ENCODE measurements at regions not wholly inside any gene's neighbourhood (a gene's known extent, or its start where the extent isn't known, plus 50 kb on each side); places are given as distances from the start of the nearest gene placed in this dataset.

DNA sequence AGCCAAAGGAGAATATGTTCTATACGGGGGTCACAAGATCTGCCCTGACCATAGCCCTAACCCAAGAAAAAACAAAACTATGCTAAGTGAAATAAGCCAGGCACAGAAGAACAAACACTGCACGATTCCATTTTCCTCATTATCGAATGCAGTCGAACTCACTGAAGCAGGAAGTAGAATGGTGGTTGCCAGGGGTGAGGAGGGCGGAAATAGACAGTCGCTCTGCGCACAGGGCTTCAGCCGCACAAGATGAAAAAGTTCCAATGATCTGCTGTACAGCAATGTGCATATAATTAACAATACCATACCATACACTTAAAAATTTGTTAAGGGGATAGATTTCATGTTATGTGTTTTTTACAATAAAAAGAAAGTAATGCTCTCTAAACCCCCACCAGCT is 257.7 kb downstream of the TXNL1 start:
- no peak for DNase-seq

DNA sequence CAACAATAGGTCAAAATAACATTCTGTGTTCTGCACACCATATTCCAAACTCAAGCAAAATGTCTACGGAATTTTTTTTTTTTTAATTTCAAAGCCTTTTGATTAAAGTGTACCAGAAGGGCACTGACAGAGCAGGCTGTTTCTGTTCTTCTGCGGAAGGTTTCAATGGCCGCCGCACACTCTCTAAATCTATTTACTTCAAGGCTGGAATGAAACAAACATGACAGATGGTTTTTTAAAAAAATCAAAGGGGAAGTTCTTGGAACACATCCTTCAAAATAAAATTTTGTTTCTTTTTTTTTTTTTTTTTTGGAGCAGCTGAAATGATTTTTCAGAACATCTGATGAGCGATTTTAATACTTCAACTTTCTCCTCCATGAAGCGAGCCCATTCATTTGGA is 259.1 kb downstream of the TXNL1 start:
- peak in 1 of 51 donors; percentile 1 for DNase-seq

DNA sequence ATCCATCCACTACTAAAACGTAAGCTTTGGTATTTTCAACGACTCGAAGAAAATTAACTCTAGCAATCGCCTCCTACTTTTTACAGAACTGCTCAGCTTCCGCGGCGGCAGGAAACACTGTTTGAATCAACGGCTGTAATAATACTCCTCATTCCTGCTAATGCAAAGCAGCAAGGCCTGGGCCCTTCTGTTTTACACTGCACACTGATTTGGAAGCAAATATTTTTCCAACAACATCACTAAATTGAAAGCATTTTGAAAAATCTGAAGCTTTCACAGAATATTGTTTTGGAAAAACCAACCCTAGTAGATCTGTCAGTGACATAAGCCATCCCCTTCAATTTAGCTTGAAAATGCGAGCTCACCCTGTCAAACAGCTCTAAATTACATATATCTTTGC is 261.2 kb downstream of the TXNL1 start:
- DNase-seq: no peak

DNA sequence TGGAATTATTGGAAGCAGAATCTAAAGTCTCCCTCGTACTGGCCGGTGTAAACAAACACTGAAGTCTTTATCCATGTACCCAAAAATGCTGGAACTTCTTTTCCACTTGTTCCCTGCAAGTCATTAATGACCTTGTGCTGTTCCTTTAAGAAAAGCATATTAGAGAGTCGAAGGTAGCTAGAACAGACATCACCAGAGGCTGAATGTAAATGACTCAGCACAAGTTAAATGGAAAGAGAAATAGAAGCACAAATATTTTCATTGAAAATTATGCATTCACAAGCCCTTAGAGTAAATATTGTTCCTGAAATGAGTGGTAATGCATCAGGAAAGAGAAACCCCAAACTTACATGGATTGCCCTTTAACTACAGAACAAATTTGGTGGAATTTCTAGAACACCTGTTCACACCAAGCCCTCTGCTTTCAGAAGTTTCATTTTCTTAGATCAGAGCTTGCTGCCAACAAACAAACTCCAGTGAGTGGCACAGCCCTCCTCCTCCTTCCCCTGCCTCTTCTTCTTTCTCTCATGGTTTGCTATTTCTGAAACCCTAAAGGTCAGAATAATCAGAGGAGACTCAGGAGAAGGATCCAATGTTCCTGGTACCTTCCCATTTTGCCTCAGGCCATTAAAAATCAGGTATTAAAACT is 264.3 kb downstream of the TXNL1 start:
- DNase-seq: no peak

DNA sequence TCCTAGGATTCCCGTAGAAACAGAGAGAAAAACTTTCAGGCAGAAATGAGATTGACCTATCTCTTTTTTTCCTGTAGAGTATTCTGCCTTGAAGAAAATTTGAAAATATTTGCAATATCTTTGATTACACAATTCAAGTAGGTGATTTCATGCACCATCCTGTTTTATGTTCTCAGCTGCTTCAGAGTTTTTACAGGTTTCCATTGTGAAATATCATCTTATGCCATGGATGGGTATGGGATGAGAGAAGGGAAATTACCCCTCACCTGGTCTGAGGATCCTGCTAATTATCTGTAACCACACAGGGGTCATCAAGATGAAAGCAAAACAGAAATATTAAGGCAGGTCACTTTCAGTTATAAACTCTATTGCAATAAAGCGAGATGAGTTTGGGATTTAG is 264.8 kb downstream of the TXNL1 start:
- no peak for DNase-seq

DNA sequence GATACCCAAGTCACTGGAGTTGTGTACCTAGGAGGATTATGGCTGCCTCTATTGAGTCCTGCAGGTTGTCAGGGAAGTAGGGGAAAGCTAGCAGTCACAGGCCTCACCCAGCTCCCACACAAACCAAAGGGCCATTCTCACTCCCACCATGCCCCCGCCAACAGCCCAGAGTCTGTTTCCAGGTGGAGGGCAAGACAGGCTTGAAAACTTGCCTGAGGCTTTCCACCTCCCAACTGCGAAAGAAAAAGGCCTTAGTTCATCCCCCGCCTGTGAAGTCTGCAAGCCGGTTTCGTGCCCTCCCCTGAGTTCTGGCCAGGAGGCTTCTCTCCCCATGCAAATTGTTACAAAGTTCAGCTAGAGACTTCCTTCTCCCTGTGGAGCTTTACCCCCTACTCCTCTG is 270.3 kb downstream of the TXNL1 start:
- DNase-seq: no peak

DNA sequence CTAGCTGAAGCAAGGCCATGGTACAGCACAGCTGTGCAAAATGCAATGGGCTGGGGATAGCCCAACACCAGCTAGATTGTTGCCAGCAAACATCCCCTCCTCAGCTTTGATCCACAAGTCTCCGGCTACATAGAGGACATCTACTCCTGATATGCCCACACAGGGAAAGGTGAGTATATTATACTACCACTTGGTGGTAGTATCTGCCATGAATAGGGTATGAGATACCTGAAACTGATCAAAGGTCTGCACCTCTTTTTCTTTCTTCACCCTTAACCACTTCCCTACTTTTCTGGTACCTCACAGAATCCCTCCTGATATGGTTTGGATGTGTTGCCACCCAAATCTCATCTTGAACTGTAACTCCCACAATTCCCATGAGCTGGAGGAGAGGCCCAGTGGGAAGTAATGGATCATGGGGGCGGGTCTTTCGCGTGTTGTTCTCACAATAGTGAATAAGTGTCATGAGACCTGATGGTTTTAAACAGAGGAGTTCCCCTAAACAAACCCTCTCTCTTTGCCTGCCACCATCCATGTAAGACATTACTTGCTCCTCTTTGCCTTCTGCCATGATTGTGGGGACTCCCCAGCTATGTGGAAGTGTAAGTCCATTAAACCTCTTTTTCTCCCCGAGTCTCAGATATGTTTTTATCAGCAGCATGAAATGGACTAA is 279.6 kb downstream of the TXNL1 start:
- DNase-seq: no peak

DNA sequence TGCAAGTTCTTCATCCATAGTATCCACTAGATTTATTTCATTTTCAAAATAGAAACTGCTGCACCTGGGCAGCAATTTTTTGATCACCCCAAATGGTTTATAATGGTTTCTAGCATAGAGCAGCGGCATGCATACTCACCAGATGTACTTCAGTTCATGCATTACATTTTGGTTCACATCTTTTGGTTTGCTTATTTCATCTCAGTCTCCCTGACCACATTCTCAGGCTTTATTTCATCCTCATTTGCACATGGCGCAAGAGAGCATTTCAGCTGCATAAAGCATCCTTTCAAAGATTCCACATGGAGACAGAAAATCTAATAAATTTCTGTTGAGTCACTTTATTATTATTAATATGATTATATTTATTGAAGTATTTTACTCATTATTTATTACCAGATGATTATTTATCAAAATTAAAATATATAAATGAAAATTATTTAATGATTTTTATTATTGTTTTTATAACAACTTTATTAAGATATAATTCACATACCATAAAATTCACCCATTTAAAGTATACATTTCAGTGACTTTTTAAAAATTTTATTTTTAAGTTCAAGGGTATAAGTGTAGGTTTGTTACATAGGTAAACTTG is 284.6 kb downstream of the TXNL1 start:
- DNase-seq: no peak

DNA sequence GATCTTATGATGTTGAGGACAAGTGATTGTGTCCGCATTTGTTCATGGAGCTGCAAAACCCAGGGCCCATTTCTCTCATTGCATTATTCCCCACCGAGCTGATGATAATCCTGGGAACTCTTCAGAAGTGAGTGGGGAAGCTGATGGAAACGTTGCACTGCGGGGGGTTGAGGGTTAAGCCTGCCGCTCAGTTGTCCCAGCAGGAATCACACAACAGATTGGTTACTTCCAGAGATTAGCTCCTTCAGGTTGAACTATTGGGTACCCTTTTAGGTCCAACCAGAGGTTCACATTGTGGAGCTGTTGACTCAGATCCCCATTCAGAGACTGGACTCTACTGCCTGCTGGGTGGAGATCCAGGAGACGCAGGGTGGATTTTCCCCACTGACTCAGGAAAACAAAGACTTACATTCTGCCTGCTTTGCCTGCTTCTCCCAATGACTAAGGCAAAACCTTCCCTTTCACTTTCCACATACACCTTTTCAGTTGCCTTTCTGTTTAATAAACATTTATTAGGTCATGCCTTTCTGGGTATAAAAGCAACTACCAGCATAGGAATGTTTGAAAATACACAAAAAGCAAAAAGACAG is 286.4 kb downstream of the TXNL1 start:
- no peak for DNase-seq

DNA sequence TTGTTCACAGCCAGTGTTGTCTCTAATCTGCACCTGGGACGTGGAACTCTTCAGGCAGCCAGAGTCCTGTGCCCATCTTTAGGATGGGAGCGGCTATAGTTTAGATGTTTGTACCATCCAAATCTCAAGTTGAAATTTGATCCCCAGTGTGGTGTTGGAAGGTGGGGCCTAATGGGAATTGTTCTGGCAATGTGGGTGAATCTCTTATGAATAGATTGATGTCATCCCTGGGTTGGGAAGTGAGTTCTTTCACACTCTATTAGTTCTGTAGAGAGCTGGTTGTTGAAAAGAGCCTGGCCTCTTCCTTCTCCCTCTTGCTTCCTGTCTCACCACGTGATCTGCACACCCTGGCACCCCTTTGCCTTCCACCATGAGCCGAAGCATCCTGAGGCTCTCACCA is 300.9 kb downstream of the TXNL1 start:
- no peak for DNase-seq

DNA sequence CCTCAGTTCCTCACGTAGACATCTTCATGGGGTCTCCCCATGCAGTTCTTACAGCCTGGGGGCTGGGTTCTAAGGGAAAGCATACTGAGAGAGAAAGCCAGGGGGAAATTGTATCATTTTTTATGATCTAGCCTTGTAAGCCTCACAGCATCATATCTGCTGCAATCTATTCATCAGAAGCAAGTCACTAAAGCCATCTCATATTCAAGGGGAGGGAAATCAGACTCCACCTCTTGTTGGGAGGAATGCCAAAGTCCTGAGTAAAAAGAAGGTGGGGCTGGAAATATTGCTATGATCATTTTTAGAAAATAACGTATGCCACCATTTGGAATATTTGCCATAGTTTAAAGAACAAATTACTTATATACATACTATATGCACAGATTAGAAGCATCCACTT is 304.6 kb downstream of the TXNL1 start:
- no peak for DNase-seq

DNA sequence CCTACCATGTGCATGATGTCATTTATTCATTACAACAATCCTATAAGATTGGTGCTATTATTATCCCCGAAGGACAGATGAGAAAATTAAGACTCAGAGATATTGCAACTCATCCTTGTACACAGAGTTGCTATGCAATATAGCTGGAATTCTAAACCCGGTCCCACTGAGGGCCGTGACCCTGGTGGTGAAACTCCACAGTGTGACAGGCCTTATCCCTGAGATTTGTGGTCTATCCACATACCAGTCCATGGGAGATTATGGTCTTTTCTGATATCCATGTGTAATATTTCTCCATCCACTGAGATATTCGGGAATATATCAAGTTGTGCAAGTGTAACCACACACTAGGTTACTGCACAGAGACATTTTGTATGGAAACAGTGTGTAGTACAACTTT is 305.2 kb downstream of the TXNL1 start:
- no peak for DNase-seq

DNA sequence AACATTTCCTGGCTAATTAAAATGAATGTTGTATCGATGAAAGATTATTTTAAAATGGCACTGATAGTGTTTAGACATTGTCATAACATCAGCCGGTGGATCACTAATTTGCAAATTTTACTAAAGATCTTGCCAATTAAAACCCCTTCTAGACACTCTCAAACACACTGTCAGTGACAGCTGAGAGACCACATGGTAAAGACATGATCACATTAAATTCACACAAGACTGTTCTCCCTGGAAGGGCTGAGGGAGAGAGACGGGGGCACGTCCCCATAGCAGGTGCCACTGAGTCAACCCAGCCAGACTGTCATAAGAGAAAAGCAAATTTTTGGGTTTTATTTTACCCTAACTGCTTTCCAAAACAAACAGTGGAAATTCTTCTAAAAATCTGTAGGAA is 306.0 kb downstream of the TXNL1 start:
- DNase-seq: no peak

DNA sequence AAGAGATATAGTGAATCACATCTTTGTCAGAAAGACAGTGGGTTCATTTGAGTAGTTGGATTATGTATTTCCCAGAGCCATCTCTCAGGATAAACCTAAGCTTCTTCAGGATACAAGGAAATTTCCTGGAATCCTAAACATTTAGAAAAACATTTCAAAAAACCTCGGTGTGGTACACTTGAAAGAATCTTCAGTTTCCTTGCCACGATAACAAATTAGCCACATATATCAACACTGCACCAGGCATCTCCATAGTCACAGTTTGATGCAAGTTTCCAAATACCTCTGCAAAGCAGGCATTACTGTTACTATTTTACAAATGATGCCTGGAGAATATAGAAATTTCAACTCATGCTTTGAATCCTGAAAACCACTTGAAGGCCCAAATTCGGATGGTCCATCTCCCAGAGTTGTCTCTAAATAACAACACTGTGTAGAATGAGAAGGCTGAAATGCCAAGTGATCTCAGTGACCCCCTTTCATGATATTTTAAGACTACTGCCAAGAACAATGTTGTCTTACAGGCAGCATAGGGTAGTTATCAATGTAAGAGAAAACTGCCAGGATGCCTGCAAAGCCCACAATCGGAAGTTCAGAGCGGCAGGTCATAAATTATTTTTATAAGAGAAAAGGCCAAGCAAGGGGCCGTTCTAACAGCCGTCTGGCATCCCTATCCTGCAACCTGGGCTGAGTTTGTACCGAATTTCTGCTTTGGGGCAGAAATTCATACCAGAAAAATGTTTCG is 307.9 kb downstream of the TXNL1 start:
- DNase-seq: no peak

DNA sequence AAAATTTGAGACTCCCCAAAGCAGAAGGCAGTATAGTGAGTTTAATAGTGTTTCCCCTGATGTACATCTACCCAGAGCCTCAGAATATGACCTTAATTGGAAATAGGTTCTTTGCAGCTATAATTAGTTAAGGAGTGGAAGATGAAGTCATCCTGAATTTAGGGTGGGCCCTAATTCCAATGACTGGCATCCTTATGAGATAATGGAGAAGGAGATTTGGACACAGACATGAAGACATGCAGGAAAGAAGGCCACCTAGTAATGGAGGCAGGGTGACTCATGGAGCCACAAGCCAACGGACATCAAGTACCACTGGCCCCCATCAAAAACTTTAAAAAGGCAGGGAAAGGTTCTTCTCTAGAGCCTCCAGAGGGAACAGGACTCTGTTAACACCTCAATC is 308.9 kb downstream of the TXNL1 start:
- no peak for DNase-seq

DNA sequence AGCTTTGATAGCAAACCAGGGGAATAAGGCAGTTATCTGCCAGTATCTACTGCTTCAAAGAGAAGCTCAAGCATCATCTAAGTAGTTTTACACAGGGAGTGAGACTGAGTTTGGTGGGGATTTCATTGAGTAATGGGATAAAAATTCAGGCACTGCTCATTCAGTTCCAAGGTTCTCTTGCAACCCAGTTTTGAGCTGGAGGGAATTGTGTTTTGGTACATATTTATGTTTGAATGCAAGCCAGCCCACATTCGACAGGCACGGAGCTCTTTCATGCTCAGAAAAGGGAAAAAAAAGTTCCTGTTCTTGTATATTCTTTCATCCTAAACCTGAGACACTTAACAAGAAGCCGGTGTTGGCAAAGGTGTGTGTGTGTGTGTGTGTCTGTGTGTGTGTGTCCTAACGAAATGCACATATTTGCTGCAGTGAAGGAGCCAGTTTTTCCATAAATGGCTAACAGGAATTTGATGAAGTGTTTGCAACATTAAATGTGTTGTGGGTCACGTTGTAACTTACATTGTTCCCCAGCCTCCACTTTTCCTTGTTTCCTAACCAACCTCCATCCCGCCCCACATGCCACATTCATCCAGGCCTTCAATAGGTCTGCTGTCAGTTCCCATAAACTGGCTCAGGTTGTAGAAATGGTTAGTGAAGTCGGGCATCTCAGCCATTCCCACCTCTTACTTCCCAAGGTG is 311.1 kb downstream of the TXNL1 start:
- no peak for DNase-seq

DNA sequence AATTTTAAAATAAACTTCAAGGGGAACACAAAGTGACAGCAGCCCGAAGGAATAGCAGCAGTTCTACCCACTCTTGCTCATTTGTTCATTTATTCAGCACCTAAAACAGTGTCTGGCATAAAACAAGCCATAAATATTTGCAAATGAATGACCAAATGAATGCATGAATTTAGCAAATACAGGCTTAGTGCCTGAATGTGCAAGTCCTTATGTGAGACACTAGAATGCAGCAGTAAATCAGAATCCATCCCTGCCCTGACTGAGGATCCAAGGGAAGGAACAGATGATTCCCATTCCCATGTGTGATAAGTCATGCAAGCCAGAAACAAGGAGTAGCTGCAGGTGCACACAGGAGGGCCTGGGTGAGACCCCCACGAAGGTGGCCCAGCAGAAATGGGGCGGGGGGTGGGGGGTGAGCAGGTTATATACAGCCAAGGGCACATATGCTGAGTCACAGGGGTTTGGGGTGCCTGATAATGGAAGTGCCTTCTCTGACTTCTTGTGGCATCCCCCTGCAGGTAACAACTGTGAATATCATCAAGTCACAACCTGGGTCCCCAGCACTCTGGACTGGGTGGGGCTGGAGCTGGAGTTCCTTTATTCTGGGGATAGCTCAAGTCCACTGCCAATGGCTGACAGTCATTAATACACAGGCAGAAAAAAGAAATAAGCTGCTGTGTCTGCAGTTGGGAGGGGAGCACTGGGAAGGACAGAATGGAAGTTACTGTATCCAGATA is 311.9 kb downstream of the TXNL1 start:
- no peak for DNase-seq

DNA sequence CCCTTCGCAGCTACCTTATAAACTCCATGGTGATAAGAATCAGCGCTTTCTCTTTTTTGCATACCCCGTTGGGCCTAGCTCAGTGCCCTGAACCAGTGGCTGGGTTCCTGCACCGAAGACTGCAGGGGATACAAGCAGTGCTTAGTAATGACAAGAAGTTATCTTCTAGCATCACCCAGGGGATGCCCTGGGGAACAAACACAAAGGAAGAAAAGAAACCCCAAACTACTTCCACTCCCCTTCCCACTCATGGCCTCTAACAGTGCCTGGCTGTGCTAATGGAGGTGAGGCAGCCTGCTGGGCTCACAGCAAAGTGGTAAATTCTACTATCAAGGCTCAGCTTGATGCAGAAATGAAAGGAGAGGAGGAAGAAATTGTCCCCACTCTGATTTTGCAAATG is 314.7 kb downstream of the TXNL1 start:
- no peak for DNase-seq

DNA sequence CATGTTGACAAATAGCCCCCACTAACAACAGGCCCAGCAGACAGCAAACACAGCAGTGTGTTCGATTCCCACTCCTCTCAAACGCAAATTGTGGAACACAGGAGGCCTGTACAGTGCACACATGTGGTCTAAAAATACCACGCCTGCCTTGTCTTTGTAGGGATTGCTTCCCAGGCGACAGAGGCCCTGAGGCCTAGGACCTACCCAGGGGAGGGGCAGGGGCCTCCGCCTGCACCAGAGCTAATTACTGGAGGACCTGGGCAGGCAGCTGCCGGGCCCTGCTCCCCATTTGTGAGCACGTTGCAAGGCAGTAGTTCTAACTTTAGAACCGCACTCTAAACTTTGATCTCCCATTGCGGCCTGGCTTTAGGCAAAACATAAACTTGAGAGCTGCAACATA is 316.0 kb downstream of the TXNL1 start:
- no peak for DNase-seq

DNA sequence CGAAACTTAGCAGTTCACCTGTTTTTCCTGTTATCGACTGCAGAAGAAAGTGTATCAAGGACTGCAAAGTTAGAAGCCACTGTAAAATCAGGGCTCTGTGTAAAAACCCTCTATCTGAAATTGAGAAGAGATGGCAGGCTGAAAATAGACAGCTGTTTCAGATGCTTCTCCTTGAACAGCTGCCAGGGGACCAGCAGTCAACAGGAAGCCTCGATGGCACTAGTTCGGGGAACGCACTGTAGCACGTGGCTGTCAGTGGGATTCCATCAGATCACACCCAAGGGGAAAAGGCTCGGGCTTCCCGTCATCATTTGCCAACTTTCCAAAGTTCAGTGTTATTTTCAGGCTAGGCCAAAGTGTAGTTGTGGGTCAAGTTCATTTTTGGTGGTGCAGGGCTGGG is 316.9 kb downstream of the TXNL1 start:
- peak in 5 of 51 donors; percentile 1 to 7 (median 3) for DNase-seq

DNA sequence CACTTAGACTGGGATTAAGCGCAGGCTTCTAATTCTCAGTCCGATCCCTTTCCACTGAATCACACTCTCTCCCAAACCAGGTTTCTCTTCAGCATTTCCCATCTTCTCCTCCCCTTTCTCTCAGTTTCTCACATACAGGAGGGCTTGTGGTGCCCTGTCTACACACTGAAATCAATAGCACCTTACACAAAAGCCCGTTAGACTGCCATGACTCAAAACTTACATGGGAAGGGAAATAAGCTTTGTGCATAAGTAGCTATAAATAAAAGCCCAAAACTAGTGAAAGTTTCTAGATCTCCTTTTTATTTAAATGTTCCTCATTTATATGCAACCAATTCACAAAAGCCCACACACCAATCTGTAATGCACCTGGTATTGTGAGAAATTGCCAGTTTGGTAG is 318.4 kb downstream of the TXNL1 start:
- DNase-seq: no peak

Data from hypothalamus (tissue), 51 donors.